H9 (cell line): ENCODE measurements at regions not wholly inside any gene's neighbourhood (a gene's known extent, or its start where the extent isn't known, plus 50 kb on each side); places are given as distances from the start of the nearest gene placed in this dataset.

ENCODE experiments used
- DNase-seq: peaks from one replicate; pipeline ENCODE4 v3.0.0-alpha.2; 2017
- H2AFZ ChIP-seq: one replicate; pipeline ENCODE4 v1.6.1; 2013; ENCODE audit warnings: mild to moderate bottlenecking, low read length, control low read depth, moderate library complexity
- H2AK5ac ChIP-seq: 2 replicates; pipeline ENCODE4 v1.6.1; 2013; ENCODE audit warnings: low read length, control low read depth, mixed read lengths; ENCODE audit not compliant: insufficient read length
- H2BK120ac ChIP-seq: one replicate; pipeline ENCODE4 v1.6.1; 2013; ENCODE audit warnings: low read depth, mild to moderate bottlenecking, low read length, control low read depth, inconsistent platforms; ENCODE audit not compliant: poor library complexity, severe bottlenecking
- H2BK12ac ChIP-seq: 2 replicates; pipeline ENCODE4 v1.6.1; 2013; ENCODE audit warnings: low read length, control low read depth, mixed read lengths, low read depth; ENCODE audit not compliant: insufficient read length
- H2BK15ac ChIP-seq: 2 replicates; pipeline ENCODE4 v1.6.1; 2013; ENCODE audit warnings: low read depth, low read length, control low read depth
- H2BK20ac ChIP-seq: one replicate; pipeline ENCODE4 v1.6.1; 2013; ENCODE audit warnings: low read depth, mild to moderate bottlenecking, low read length, control low read depth, inconsistent platforms; ENCODE audit not compliant: poor library complexity, severe bottlenecking
- H2BK5ac ChIP-seq: 2 replicates; pipeline ENCODE4 v1.6.1; 2013; ENCODE audit warnings: low read length, control low read depth, mixed read lengths; ENCODE audit not compliant: insufficient read length
- H3K14ac ChIP-seq: 2 replicates; pipeline ENCODE4 v1.6.1; 2013; ENCODE audit warnings: low read length, control low read depth; ENCODE audit not compliant: insufficient read depth
- H3K18ac ChIP-seq: 2 replicates; pipeline ENCODE4 v1.6.1; 2013; ENCODE audit warnings: low read depth, mild to moderate bottlenecking, mixed read lengths, low read length, control low read depth; ENCODE audit not compliant: insufficient read length
- H3K23ac ChIP-seq: 2 replicates; pipeline ENCODE4 v1.6.1; 2013; ENCODE audit warnings: low read length, control low read depth, mixed read lengths, low read depth; ENCODE audit not compliant: insufficient read length
- H3K23me2 ChIP-seq: 2 replicates; pipeline ENCODE4 v1.6.1; 2013; ENCODE audit warnings: low read depth, mild to moderate bottlenecking, mixed read lengths, low read length, control low read depth; ENCODE audit not compliant: insufficient read length, poor library complexity, severe bottlenecking
- H3K27ac ChIP-seq: 2 replicates; pipeline ENCODE4 v1.5.1; 2013; ENCODE audit warnings: low read length, control low read depth, mixed read lengths, low read depth; ENCODE audit not compliant: insufficient read length
- H3K27me3 ChIP-seq: 2 replicates; pipeline ENCODE4 v1.6.1; 2013; ENCODE audit warnings: low read length, control low read depth, inconsistent platforms; ENCODE audit not compliant: insufficient read depth
- H3K4ac ChIP-seq: 2 replicates; pipeline ENCODE4 v1.6.1; 2013; ENCODE audit warnings: low read depth, mild to moderate bottlenecking, control low read depth, inconsistent platforms, low read length, moderate library complexity
- H3K4me1 ChIP-seq: 2 replicates; pipeline ENCODE4 v1.6.1; 2013; ENCODE audit warnings: low read length, control low read depth, inconsistent platforms; ENCODE audit not compliant: insufficient read depth
- H3K4me2 ChIP-seq: 2 replicates; pipeline ENCODE4 v1.6.1; 2013; ENCODE audit warnings: low read length, control low read depth, mixed read lengths; ENCODE audit not compliant: insufficient read length, insufficient read depth
- H3K56ac ChIP-seq: 2 replicates; pipeline ENCODE4 v1.6.1; 2013; ENCODE audit warnings: low read depth, mild to moderate bottlenecking, mixed read lengths, low read length, control low read depth; ENCODE audit not compliant: insufficient read length
- H3K79me1 ChIP-seq: 2 replicates; pipeline ENCODE4 v1.6.1; 2013; ENCODE audit warnings: low read depth, mild to moderate bottlenecking, moderate library complexity, low read length, control low read depth, inconsistent platforms; ENCODE audit not compliant: insufficient read depth, poor library complexity, severe bottlenecking
- H3K79me2 ChIP-seq: 2 replicates; pipeline ENCODE4 v1.6.1; 2013; ENCODE audit warnings: low read length, control low read depth, inconsistent platforms; ENCODE audit not compliant: insufficient read depth
- H3K9ac ChIP-seq: 2 replicates; pipeline ENCODE4 v1.6.1; 2013; ENCODE audit warnings: low read length, control low read depth, mixed read lengths; ENCODE audit not compliant: insufficient read length; ENCODE audit errors: extremely low read depth
- H3K9me3 ChIP-seq: one replicate; pipeline ENCODE4 v1.6.1; 2013; ENCODE audit warnings: low read depth, low read length, inconsistent platforms; ENCODE audit not compliant: control insufficient read depth
- H3T11ph ChIP-seq: one replicate; pipeline ENCODE4 v1.6.1; 2013; ENCODE audit warnings: mild to moderate bottlenecking, low read length, control low read depth, inconsistent platforms
- H4K20me1 ChIP-seq: one replicate; pipeline ENCODE4 v1.6.1; 2013; ENCODE audit not compliant: control insufficient read depth, insufficient read length, insufficient read depth
- H4K5ac ChIP-seq: 2 replicates; pipeline ENCODE4 v1.6.1; 2013; ENCODE audit warnings: low read depth, mild to moderate bottlenecking, mixed read lengths, low read length, control low read depth; ENCODE audit not compliant: insufficient read length
- H4K8ac ChIP-seq: replicated peaks from 2 replicates; pipeline ENCODE4 v1.6.1; 2013; ENCODE audit warnings: low read length, control low read depth, mixed read lengths, low read depth; ENCODE audit not compliant: insufficient read length
- H4K91ac ChIP-seq: 2 replicates; pipeline ENCODE4 v1.6.1; 2013; ENCODE audit warnings: low read depth, mild to moderate bottlenecking, moderate library complexity, mixed read lengths, low read length, control low read depth; ENCODE audit not compliant: insufficient read length
- H3K27ac Mint-ChIP-seq, 3 experiments: 2 replicates in 2 of 3; 3 replicates in 1 of 3; pipeline ENCODE4 v1.8.0; 2020 to 2021; ENCODE audit warnings: mixed read lengths in 3 of 3, mild to moderate bottlenecking in 1 of 3, moderate library complexity in 1 of 3
- H3K27me3 Mint-ChIP-seq: 2 replicates; pipeline ENCODE4 v1.8.0; 2021; ENCODE audit warnings: low read depth, mild to moderate bottlenecking, moderate library complexity, mixed read lengths
- H3K36me3 Mint-ChIP-seq, 3 experiments: 2 replicates in 2 of 3; 3 replicates in 1 of 3; pipeline ENCODE4 v1.8.0; 2020 to 2021; ENCODE audit warnings: low read depth in 3 of 3, mixed read lengths in 3 of 3; ENCODE audit not compliant: insufficient read depth in 1 of 3
- H3K4me1 Mint-ChIP-seq, 2 experiments: 2 replicates each; pipeline ENCODE4 v1.8.0; 2020; ENCODE audit warnings: mixed read lengths in 2 of 2
- H3K4me3 Mint-ChIP-seq, 2 experiments: 2 replicates in 1 of 2; 3 replicates in 1 of 2; pipeline ENCODE4 v1.8.0; 2020 to 2021; ENCODE audit warnings: mild to moderate bottlenecking in 2 of 2, mixed read lengths in 2 of 2, moderate library complexity in 1 of 2
- H3K9me3 Mint-ChIP-seq, 2 experiments: 2 replicates in 1 of 2; 3 replicates in 1 of 2; pipeline ENCODE4 v1.8.0; 2020; ENCODE audit warnings: mild to moderate bottlenecking in 2 of 2, mixed read lengths in 2 of 2, moderate library complexity in 1 of 2
- TF ChIP-seq, protein P1 (sequence below): fragments of 200-600 bp; sonication (generic); conservative IDR thresholded peaks from 3 replicates; pipeline ENCODE4 v1.8.0; 2021; ENCODE audit warnings: antibody characterized with exemption, mild to moderate bottlenecking

DNA sequence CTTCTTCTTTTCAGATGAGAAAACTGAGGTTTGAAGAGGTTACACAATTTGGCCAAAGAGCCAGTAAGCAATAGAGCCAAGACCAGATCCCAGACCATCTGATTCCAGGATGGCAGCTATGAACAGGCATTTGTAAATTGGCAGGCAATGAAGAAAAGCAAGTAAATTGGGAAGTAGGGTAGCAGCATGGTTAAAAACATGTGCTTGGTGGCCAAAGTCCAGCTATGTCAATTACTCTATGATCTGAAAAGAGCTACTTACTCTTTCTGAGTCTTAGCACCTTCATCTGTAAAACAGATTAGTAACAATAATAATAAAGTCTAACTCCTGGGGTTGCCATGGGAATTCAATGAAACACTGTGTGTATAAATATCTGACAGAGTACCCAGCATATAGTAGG, 60.2 kb upstream of the MDM1 start:
- H3K23ac ChIP-seq: no peak overlapping the region

More for the DNA sequence above, 60.2 kb upstream of the MDM1 start:
- no peak overlapping the region for H3K27ac Mint-ChIP-seq
- Histone ChIP-seq H3K4me2 (no peak overlapping the region), H4K20me1 (no peaks in the 10 kb centered on the region), H3K79me1 (no peaks in the 10 kb centered on the region), H3K27ac (no peak overlapping the region), H2AK5ac (no peak overlapping the region), H3T11ph (no peak overlapping the region), H3K4me1 (no peaks in the 10 kb centered on the region), H2BK20ac (no peak overlapping the region), H3K23me2 (no peaks in the 10 kb centered on the region), H2AFZ (no peak overlapping the region), H2BK12ac (no peak overlapping the region), H3K18ac (no peak overlapping the region), H4K5ac (no peak overlapping the region), H4K8ac (no peak overlapping the region), H2BK5ac (no peak overlapping the region), H3K14ac (no peak overlapping the region), H3K9ac (no peak overlapping the region), H3K4ac (no peak overlapping the region), H3K27me3 (no peaks in the 10 kb centered on the region), H3K79me2 (no peaks in the 10 kb centered on the region), H3K56ac (no peak overlapping the region), H2BK120ac (no peak overlapping the region), H3K9me3 (no peaks in the 10 kb centered on the region), H4K91ac (no peak overlapping the region), H2BK15ac (no peak overlapping the region)
- H3K9me3 Mint-ChIP-seq: peaks cover 11 to 12% of the 10 kb centered on the region in 2 experiments
- H3K4me3 Mint-ChIP-seq: no peak overlapping the region
- TF ChIP-seq, protein P1, sequence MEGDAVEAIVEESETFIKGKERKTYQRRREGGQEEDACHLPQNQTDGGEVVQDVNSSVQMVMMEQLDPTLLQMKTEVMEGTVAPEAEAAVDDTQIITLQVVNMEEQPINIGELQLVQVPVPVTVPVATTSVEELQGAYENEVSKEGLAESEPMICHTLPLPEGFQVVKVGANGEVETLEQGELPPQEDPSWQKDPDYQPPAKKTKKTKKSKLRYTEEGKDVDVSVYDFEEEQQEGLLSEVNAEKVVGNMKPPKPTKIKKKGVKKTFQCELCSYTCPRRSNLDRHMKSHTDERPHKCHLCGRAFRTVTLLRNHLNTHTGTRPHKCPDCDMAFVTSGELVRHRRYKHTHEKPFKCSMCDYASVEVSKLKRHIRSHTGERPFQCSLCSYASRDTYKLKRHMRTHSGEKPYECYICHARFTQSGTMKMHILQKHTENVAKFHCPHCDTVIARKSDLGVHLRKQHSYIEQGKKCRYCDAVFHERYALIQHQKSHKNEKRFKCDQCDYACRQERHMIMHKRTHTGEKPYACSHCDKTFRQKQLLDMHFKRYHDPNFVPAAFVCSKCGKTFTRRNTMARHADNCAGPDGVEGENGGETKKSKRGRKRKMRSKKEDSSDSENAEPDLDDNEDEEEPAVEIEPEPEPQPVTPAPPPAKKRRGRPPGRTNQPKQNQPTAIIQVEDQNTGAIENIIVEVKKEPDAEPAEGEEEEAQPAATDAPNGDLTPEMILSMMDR: no peak
- DNase-seq: no peak
- H3K36me3 Mint-ChIP-seq: peaks cover 2 to 9% (median 8%) of the 10 kb centered on the region in 3 experiments; a peak in 5 of 7 replicates
- no peaks in the 10 kb centered on the region for H3K27me3 Mint-ChIP-seq
- no peaks in the 10 kb centered on the region for H3K4me1 Mint-ChIP-seq
